HG02870 (cell line): ENCODE measurements at regions not wholly inside any gene's neighbourhood (a gene's known extent, or its start where the extent isn't known, plus 50 kb on each side); places are given as distances from the start of the nearest gene placed in this dataset.
"Not testable (repeated sequence)": the region's sequence is repeated elsewhere in the genome, so short reads cannot be mapped to it uniquely, and the experiment has no call there.

Experiments used
- ATAC-seq: cut with Tn5 transposase; IDR thresholded peaks from one replicate; pipeline ENCODE4 v1.9.1; 2021; ENCODE audit warnings: mild to moderate bottlenecking, moderate library complexity; ENCODE audit not compliant: unreplicated experiment

DNA sequence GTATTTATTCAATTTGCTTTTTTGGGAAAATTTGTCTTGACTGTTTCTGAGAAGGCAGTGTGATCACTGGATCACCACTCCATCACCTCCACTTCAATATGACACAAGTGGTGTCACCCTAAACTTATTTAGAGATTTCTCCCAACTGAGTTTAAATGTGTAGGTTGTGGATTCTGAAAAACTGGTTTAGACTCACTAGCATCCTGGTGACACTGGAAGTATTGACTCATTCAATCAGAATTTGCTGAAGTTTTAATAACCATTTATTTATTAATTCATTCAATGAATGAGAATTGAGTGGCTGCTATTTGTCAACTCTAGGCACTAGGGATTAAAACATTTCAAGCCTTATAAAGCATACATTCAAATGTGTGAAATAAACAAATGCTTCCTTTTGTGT is 819.1 kb upstream of the EPHA5 start:
- ATAC-seq: no peak

DNA sequence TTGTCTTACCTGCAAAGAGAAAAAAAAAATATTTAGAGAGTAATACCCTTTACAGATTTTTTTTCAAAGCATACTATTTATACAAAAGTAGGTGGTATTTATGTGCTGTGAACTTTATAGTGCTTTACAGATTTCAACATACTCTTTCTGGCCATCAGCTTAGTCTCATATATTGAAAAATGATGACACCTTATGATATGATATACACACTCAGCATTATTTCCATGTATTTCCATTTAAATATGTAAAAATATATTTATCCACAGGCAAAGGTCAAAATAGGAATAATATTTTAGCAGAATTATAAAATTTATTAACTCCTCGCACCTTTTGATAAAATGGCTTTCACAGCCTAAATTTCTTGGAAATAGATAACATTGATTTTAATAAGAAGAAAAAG is 815.8 kb upstream of the EPHA5 start:
- ATAC-seq: no peak

DNA sequence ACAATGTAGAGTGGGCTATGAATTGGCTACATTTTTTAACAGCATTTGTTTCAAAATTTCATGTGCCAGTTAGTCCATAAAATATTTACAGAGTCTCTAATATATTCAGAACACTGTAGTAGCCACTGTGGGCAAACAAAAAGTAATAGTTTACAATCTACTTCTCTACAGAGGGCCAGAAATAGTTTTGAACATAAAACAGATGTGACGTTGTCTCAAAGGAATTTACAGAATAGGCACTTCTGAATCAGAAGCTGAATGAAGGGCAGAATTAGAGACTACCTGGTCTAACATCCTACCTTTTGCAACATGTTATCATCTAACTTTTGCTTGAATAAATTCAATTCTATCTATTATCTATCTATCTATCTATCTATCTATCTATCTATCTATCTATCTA is 811.9 kb upstream of the EPHA5 start:
- ATAC-seq: no peak

DNA sequence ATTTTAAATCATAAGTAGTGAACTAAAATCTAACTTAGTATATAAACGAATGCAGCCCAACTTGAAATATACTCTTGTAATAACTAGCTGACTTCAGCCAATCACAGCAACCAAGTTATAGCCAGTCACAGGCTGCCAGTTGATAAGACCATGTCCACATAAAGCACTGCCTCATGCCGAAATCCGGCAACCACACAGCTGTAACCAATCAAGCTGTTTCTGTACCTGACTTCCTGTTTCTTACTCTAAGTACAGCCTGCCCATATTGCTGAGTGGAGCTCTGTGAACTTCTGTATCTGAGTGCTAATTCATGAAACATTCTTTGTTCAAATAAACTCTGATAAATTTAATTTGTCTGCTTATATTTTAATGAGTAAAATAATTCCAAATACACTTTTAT is 805.3 kb upstream of the EPHA5 start:
- ATAC-seq: no peak

DNA sequence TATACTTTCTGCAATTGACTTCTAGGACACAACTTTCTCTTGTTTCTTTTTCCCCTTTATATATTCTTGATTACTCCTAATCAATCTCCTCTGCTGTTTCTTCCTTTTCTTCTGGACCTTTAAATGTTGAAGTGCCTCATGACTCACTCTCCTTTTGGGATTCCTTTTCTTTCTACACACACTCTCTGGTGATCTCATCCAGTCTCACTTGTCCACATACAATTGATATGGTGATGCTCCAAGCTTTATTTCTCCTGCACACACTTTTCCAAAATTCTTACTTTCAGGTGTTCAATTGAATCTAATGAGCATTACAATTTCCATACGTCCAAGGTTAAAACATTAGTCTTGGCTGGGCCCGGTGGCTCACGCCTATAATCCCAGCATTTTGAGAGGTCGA is 794.8 kb upstream of the EPHA5 start:
- no peak for ATAC-seq

DNA sequence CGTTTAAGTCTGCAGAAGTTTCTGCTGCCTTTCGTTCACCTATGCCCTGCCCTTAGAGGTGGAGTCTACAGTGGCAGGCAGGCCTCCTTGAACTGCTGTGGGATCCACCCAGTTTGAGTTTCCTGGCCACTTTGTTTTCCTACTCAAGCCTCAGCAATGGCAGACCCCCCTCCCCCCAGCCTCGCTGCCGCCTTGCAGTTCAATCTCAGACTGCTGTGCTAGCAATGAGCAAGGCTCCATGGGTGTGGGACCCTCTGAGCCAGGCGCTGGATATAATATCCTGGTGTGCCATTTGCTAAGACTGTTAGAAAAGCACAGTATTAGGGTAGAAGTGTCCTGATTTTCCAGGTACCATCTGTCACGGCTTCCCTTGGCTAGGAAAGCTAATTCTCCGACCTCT is 792.6 kb upstream of the EPHA5 start:
- not testable (repeated sequence) for ATAC-seq

DNA sequence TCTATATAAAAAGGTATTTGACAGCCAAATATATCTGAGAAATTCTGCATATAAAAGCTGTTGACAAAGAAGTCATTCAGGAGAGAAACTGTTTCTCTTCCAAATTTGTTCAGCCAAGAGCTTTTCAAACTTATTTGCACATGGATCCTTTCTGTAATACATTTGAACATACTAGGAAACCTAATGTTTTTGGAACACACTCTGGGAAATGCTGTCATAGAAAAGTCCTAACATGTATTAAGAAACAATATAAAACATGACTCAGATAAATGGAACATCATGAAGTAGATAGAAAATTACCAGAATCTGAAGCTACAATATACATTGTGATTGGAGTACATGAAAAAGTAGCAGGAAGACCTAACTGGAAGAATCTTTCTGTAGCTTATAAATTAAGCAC is 781.5 kb upstream of the EPHA5 start:
- no peak for ATAC-seq

DNA sequence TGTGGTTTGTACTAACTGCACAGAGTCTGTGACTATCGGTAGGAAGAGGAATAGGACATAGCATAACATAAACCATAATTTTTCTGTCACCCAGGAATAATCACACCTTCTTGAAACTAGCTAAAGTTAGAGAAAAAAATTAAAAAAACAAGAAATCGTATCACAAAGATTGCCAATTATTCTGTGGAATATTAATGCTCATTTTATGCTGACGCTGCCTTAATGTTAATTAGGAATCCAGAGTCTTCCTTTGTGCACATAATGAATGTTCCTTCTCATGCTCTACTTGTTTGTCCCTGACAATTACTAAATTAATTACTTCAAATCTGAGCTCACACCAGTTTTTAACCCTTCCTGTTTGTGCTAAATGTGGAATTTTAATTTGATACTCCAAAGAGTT is 772.7 kb upstream of the EPHA5 start:
- no peak for ATAC-seq

DNA sequence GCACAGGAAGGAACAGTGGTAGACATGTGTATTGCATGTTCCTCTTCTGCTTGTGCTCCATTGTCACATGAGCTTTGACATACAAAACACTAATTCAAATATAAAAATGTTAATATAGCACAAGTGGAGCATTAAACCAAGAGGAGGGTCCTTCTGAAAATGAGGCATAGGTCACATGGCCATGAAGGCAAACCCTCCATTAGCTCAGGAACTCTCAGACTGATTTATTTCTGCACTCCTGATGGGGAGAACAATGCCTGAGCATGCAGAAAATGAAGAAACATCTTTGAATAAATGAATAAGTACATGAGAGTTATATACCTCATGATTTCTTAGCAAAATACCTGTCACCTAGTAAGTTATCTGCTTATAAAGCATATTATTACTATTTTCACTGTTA is 769.2 kb upstream of the EPHA5 start:
- no peak for ATAC-seq

DNA sequence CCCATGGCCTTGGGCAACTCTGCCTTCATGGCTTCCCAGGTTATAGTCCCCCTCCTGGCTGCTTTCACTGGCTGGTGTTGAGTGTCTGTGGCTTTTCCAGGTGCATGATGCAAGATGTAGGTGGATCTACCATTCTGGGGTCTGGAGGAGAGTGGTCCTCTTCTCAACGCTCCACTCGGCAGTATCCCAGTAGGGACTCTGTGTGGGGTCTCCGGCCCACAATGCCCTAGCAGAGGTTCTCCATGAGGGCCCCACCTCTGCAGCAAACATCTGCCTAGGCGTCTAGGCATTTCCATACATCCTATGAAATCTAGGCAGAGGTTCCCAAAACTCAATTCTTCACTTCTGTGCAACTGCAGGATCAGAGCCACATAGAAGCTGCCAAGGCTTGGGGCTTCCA is 763.4 kb upstream of the EPHA5 start:
- no peak for ATAC-seq

DNA sequence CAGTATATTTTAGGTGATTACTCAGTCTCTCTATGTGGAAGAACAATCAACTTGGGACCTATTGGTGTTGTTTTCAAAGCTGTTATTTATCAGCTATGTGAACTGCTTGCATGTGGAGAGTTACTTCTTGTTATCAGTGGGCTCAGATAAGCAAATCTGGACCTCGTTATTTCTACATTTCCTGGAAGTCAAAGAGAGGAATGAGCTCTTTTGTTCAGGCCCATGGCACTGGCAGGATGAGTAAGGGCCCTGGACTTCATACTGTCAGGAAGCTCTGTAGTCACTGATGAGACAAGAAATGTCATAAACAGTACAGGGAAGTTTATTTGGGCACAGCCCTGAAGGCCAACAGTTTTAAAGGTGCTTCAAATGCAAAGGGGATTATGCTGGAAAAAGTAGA is 760.6 kb upstream of the EPHA5 start:
- no peak for ATAC-seq

DNA sequence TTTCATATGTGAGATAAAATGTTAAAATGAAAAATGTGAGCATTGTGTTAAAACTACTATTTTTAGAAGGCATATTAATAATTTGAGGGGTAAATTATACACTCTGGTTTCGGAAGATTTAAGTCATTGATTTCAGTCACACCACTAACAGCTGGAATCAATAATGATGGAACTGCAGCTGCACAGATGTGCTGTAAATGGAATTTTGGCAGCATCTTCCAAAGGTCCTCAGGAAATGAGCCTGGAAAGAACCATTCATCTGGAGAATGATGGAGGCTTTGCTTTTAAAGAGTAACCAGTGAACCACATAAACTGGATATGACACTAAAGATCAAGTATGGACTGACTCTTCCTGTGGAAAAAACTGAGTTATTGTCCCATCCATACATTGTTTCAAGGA is 759.0 kb upstream of the EPHA5 start:
- ATAC-seq: no peak

DNA sequence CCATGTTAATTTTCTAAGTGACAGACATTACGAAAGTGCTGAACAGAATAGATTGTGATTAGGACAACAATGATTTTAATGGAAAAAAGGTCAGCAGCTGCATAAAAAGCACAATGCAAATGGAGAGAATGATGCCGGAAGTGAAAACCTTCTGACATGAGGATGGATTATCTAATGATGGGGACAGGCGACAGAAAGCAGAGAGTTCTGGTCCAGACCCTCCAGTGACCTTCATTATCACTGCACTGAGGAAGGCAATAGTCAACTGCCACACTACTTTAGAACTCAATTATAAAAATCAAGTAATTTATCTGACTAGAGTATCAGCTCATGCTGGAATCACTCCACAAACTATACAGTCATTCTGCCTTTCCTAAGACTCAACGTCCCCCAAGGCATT is 746.1 kb upstream of the EPHA5 start:
- no peak for ATAC-seq

DNA sequence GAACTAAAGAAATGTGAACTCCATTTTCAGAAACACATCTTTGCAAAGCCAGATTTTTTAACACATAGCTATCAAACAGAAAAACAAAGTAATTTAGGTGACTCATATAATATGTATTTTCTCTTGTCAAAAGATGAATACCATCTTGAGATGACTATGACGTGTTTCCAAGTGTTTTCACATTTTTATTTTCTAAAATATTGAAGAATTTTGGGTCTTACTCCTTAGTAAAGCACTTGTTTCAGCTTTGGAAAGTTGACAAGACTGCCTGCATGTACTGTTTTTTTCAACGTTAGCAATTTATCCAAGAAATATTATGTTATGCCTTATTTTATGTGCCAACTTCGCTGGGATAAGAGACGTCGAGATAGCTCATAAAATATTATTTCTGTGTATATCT is 733.9 kb upstream of the EPHA5 start:
- no peak for ATAC-seq

DNA sequence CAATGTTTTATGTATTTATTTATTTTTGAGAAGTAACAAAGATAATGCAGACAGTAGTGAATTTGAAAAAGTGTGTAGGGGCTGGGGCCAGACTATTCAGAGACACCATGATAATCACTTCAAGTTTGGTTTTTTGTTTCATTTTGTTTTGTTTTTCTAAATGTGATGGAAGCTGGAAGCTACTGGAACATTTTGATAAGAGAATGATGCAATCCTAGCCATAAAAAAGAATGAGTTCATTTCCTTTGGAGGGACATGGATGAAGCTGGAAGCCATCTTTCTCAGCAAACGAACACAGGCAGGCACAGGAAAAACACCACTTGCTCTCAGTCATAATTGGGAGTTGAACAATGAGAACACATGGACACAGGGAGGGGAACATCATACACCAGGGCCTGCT is 706.6 kb upstream of the EPHA5 start:
- ATAC-seq: no peak

DNA sequence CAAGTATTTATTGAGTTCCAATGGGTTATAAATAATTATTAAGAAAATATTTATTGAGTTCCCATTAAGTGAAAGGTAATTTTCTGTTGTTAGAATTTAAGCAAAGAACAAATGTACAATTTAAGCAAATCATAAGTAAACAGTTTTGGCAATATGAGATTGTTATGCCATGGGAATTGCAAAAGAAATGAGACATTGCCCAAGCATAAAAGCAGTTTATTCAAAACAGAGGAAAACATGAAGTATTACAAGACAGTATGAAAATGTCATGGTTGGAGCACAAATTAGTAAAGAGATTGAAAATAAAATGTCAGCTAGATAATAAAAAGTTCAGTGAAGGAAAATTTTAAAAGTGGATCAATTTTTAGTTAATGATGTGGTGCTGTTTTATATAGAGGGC is 706.1 kb upstream of the EPHA5 start:
- ATAC-seq: no peak

DNA sequence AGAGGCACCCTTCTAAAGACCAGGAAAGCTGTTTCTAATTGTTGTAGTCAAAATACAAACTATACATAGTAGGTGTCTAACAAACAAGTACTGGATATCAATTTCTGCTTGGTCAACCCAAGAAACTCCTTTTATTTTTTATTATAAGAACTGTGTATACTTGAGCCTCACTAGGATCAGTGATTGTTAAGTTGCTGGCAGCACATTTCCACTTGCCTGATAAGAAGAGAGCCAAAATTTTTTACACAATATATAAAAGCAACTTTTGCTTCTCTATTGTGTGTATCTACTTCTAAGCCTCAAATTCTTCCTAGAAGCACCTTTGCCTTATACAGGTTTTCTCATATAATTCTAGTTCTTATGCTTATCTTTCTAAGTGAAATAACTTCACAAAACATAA is 703.0 kb upstream of the EPHA5 start:
- no peak for ATAC-seq

DNA sequence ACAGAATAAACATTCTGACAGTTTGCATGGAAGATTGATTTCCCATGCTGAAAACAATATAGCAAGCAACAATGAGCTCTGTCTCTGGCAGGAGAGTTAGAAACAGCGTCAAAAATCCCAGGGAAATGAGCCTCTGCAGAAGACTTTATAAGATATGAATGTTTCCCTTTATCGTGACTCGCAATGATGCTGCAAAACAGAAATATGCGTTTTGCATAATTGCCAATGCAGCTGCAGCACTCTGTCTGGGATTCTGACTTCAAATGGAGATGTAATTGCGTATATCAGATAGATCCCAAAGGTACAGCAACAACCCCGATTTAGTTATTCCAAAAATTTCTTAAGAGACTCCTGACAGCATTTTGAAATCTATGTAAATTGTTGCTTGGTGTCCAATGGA is 702.4 kb upstream of the EPHA5 start:
- ATAC-seq: no peak

DNA sequence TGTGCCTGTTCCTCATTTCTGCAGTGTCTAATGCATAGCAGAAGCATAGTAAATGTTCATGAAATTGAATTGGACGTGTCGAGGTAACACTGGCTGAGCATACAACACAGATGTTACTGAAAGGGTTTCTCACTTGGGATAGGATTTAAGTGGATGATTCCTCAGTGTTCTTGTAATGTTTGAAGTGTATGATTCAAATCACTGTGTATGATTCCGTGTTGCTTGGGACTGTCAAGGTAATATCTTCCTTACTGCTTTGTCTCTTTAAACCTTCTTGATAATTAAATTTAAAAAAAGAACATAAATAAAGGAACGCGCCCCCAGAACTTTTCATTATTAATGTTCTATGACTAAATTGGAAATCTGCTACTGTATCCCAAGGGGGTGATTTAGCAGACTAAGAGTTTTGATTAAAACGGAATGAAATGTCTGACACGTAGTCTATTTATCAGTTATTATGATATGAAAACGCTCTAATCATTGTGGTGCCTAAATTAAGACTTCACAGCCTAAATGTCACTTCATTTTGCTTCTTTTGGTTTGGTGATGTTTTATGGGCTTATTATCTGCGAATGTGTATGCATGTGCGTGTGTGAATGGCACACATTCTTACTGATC is 696.9 kb upstream of the EPHA5 start:
- ATAC-seq: no peak

DNA sequence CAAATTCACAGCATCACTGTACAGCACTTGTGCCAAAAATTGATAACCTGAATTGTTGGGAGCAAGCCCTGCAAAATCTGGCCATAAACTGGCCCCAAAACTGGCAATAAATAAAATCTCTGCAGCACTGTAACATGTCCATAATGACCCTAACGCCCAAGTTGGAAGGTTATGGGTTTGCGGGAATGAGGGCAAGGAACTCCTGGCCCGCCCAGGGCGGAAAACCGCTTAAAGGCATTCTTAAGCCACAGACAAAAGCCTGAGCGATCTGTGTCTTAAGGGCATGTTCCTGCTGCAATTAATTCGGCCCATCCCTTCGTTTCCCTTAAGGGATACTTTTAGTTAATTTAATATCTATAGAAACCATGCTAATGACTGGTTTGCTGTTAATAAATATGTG is 690.1 kb upstream of the EPHA5 start:
- not testable (repeated sequence) for ATAC-seq

DNA sequence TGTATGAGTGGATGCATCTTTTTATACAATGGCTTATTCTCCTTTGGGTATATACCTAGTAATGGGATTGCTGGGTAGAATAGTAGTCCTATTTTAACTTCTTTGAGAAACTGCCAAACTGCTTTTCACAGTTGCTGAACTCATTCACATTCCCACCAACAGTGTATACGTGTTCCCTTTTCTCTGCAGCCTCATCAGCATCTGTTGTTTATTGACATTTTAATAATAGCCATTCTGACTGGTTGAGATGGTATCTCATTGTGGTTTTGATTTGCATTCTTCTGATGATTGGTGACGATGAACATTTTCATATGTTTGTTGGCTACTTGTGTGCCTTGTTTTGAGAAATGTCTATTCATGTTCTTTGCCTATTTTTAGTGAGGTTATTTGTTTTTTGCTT is 687.0 kb upstream of the EPHA5 start:
- no peak for ATAC-seq

DNA sequence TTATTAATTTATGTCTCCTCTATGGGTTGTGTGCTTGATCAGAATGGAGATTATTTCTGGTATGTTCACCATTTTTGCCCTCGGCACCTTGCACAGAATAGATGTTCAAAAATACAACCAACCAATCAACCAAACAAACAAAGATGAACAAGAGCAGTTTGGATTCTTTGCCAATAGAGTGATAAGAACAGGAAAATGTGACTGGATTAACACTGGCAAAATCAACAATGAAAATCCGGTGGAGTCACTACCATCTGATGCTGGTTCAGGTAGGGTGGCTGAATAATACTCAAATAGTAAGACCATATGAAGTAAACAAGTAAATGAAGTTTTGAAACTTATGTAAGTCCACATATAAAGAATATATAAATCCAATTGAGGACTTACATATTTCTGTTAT is 685.0 kb upstream of the EPHA5 start:
- ATAC-seq: no peak

DNA sequence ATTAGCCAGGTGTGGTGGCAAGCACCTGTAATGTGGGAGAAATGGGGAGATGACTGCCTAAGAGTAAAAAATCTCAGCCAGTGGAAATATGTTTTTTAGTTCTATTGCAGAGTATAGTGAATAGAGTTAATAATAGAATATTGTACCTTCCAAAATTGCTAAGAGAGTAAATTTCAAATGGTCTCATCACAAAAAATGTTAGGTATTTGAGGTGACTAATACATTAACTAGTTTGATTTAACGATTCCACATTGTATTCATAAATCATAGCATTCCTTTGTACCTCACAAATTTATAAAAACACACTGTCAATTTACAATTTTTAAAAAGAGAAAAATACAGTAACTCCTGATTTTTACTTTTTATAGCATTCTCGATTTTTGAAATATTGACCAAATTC is 681.5 kb upstream of the EPHA5 start:
- no peak for ATAC-seq
